ENCODE measurements at regions not wholly inside any gene's neighbourhood (a gene's known extent, or its start where the extent isn't known, plus 50 kb on each side); places are given as distances from the start of the nearest gene placed in this dataset.

GRCh38 chr13:63578796-63579195 lies 2163.1 kb upstream of the PCDH20 start:
- H3K27ac ChIP-seq = no peak overlapping the region
- no peak overlapping the region for H3K4me3 ChIP-seq
- DNase-seq = no peak
- no peaks in the 10 kb centered on the region for H3K27me3 ChIP-seq
- intact Hi-C loops (cut with DNase I) = no loop called here
- no peaks in the 10 kb centered on the region for H3K36me3 ChIP-seq
- H3K9me3 ChIP-seq = no peaks in the 10 kb centered on the region
- WGBS, 3 donors = 68 to 77% (median 71%) methylated on average over 2 of the region's 2 CpGs
- no peaks in the 10 kb centered on the region for H3K4me1 ChIP-seq (ENCODE audit: insufficient read depth)
- TF ChIP-seq, protein P1, sequence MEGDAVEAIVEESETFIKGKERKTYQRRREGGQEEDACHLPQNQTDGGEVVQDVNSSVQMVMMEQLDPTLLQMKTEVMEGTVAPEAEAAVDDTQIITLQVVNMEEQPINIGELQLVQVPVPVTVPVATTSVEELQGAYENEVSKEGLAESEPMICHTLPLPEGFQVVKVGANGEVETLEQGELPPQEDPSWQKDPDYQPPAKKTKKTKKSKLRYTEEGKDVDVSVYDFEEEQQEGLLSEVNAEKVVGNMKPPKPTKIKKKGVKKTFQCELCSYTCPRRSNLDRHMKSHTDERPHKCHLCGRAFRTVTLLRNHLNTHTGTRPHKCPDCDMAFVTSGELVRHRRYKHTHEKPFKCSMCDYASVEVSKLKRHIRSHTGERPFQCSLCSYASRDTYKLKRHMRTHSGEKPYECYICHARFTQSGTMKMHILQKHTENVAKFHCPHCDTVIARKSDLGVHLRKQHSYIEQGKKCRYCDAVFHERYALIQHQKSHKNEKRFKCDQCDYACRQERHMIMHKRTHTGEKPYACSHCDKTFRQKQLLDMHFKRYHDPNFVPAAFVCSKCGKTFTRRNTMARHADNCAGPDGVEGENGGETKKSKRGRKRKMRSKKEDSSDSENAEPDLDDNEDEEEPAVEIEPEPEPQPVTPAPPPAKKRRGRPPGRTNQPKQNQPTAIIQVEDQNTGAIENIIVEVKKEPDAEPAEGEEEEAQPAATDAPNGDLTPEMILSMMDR (IDR thresholded peaks at IDR 0.05) = no peak
- TF ChIP-seq EP300 (IDR thresholded peaks at IDR 0.05) (no peak), POLR2A (IDR thresholded peaks at IDR 0.05) (no peak)

- H3K36me3 ChIP-seq = no peaks in the 10 kb centered on the region
- intact Hi-C loops (cut with DNase I) = no loop called here
- DNase-seq = no peak
- no peaks in the 10 kb centered on the region for H3K4me1 ChIP-seq (ENCODE audit: insufficient read depth)
- no peak overlapping the region for H3K27ac ChIP-seq
- no peaks in the 10 kb centered on the region for H3K27me3 ChIP-seq
- no peaks in the 10 kb centered on the region for H3K9me3 ChIP-seq
- TF ChIP-seq, protein P1 (IDR thresholded peaks at IDR 0.05) = no peak
- TF ChIP-seq POLR2A (IDR thresholded peaks at IDR 0.05) (no peak), EP300 (IDR thresholded peaks at IDR 0.05) (no peak)
- 89 to 93% (median 89%) methylated on average over 1 of the region's 1 CpG for WGBS, 3 donors
- H3K4me3 ChIP-seq = no peak overlapping the region
Observed at GRCh38 chr13:63567031-63567430, 2151.4 kb upstream of the PCDH20 start.

DNA sequence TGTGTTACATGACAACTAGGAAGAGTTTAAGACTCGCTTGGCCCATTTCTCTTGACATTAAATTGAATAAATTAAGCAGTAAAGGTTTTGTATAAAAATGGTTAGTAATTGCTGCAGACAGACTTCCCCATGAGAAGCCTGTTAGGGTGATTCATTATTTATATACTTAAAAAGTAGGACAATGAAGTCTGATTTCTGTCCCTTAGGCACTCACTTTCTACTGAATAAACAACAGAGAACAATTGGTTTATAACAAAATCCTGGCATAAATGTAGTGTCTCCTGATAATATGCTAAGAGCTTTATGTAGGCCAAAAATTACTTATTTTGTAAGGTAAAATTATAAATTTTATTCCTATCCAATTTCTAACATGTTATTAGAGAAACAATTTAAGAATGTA lies 2138.5 kb upstream of the PCDH20 start:
- H3K9me3 ChIP-seq = no peaks in the 10 kb centered on the region
- H3K27me3 ChIP-seq = no peaks in the 10 kb centered on the region
- WGBS, 3 donors = 75 to 87% (median 84%) methylated on average over 1 of the region's 1 CpG
- no peaks in the 10 kb centered on the region for H3K36me3 ChIP-seq
- H3K27ac ChIP-seq = no peak overlapping the region
- DNase-seq = no peak
- intact Hi-C loops (cut with DNase I) = no loop called here
- no peak overlapping the region for H3K4me3 ChIP-seq
- TF ChIP-seq, protein P1 (IDR thresholded peaks at IDR 0.05) = no peak
- TF ChIP-seq EP300 (IDR thresholded peaks at IDR 0.05) (no peak), POLR2A (IDR thresholded peaks at IDR 0.05) (no peak)
- H3K4me1 ChIP-seq (ENCODE audit: insufficient read depth) = no peaks in the 10 kb centered on the region

DNA sequence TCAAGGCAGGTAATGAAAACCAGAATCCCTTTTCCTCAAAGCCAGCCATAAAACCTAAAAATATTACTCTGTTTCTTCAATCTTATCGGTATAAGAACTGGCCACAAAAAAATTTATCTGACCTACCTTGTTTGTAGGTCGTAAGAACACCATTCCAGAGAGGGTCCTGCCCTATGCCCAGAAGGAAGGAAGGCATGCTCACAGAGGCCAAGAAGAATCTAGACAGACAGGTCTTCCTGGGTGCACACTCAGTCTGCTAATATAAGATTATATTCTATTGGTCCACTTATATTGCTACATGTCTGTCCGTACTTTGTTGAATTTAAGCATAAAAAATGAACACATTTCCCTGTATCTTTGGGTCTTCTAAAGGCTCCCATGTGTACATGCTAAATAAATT lies 2136.1 kb upstream of the PCDH20 start:
- H3K27ac ChIP-seq = no peak overlapping the region
- H3K4me1 ChIP-seq (ENCODE audit: insufficient read depth) = no peaks in the 10 kb centered on the region
- 79 to 87% (median 82%) methylated on average over 3 of the region's 3 CpGs for WGBS, 3 donors
- H3K27me3 ChIP-seq = no peaks in the 10 kb centered on the region
- H3K4me3 ChIP-seq = no peak overlapping the region
- intact Hi-C loops (cut with DNase I) = no loop called here
- H3K9me3 ChIP-seq = no peaks in the 10 kb centered on the region
- TF ChIP-seq EP300 (IDR thresholded peaks at IDR 0.05) = no peak
- no peak for TF ChIP-seq POLR2A (IDR thresholded peaks at IDR 0.05)
- TF ChIP-seq, protein P1 (IDR thresholded peaks at IDR 0.05) = no peak
- no peaks in the 10 kb centered on the region for H3K36me3 ChIP-seq
- no peak for DNase-seq

- H3K36me3 ChIP-seq = no peaks in the 10 kb centered on the region
- no peaks in the 10 kb centered on the region for H3K27me3 ChIP-seq
- DNase-seq = no peak
- no peak overlapping the region for H3K4me3 ChIP-seq
- TF ChIP-seq POLR2A (IDR thresholded peaks at IDR 0.05) = no peak
- TF ChIP-seq, protein P1 (IDR thresholded peaks at IDR 0.05) = no peak
- no peak for TF ChIP-seq EP300 (IDR thresholded peaks at IDR 0.05)
- 57 to 64% (median 61%) methylated on average over 2 of the region's 2 CpGs for WGBS, 3 donors
- intact Hi-C loops (cut with DNase I) = no loop called here
- H3K4me1 ChIP-seq (ENCODE audit: insufficient read depth) = no peaks in the 10 kb centered on the region
- H3K9me3 ChIP-seq = no peaks in the 10 kb centered on the region
- H3K27ac ChIP-seq = no peak overlapping the region
Observed at GRCh38 chr13:63546524-63546923, 2130.9 kb upstream of the PCDH20 start.

All from ovary (tissue), 7 donors.